ENCODE measurements at regions not wholly inside any gene's neighbourhood (a gene's known extent, or its start where the extent isn't known, plus 50 kb on each side); places are given as distances from the start of the nearest gene placed in this dataset.
"Not testable (repeated sequence)": the region's sequence is repeated elsewhere in the genome, so short reads cannot be mapped to it uniquely, and the experiment has no call there.

DNA sequence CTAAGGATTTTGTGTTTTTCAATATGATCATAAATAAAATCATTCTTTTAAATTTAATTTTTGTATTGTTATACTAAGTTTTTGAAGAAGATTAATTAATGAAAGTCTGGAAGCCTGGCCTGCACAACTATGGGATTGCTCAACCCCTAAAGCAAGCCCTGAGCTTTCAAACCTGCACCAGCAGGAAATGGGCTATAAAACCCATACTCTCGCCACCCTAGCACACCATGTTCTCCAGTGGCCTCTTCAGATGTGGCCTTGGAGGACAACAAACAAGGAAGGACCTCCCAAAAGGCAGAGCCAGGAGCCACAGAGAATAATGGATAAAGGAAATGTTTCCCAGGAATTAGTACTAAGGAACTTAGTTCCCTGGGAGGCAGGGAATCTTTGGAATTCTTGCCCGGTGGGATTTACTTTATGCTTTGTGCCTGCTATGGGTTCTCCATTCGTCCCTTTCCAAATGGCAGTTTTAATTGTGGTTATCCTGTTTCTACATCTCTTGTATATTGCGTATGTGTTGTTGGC, 212.5 kb downstream of the ZFP36L2 start:
- DNase-seq (ENCODE audit: extremely low read depth in 1 of 11, low read depth in 9 of 11, low spot score in 4 of 11), result no peak

- no peak for DNase-seq (ENCODE audit: extremely low read depth in 1 of 11, low read depth in 9 of 11, low spot score in 4 of 11)
These were observed 213.4 kb downstream of the ZFP36L2 start for GRCh38 chr2:43012966-43013365.

DNA sequence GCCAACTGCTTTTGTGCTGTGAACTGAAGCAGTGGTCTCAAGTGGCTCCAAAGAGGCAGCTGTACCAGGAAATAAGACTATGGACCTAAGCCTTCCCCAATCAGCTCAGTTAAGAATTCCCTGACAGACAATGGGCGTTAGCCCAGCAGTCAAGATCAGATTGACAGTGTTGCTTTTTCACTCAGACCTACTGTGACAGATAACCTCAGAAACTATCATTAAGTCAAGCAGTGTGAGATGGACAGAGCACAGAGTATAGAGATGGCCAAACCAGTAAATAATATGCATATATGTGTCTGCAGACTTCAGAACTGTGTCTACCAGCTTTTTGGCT, 215.3 kb downstream of the ZFP36L2 start:
- DNase-seq (ENCODE audit: extremely low read depth in 1 of 11, low read depth in 9 of 11, low spot score in 4 of 11), result no peak

- DNase-seq (ENCODE audit: extremely low read depth in 1 of 11, low read depth in 9 of 11, low spot score in 4 of 11), result no peak
These were observed 215.8 kb downstream of the ZFP36L2 start for GRCh38 chr2:43010438-43011157.

GRCh38 chr2:43009448-43009847, 217.0 kb downstream of the ZFP36L2 start:
- no peak for DNase-seq (ENCODE audit: extremely low read depth in 1 of 11, low read depth in 9 of 11, low spot score in 4 of 11)

DNA sequence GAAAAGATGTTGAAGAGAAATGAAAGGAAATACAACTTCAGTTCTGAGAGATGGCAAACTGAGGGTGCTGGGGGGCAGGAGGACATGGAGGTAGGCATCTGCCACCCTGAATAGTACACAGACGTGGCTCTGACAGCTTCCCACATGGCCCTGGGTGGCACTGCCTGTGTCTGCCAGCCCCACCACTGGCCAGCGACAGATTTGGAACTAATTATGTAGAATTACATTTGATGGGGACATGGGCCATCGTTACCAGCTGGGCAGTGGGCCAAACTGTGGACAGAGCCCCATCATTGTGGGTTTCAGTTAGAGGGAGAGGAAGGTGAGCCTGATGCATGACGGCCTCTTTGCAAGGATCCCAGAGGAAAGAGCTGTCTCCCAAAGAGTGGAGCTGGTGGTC, 216.0 kb upstream of the HAAO start:
- DNase-seq (ENCODE audit: extremely low read depth in 1 of 11, low read depth in 9 of 11, low spot score in 4 of 11), result no peak

GRCh38 chr2:43007901-43008300, 215.5 kb upstream of the HAAO start:
- no peak for DNase-seq (ENCODE audit: extremely low read depth in 1 of 11, low read depth in 9 of 11, low spot score in 4 of 11)

- no peak for DNase-seq (ENCODE audit: extremely low read depth in 1 of 11, low read depth in 9 of 11, low spot score in 4 of 11)
These were observed 214.6 kb upstream of the HAAO start for GRCh38 chr2:43006834-43007543.

DNA sequence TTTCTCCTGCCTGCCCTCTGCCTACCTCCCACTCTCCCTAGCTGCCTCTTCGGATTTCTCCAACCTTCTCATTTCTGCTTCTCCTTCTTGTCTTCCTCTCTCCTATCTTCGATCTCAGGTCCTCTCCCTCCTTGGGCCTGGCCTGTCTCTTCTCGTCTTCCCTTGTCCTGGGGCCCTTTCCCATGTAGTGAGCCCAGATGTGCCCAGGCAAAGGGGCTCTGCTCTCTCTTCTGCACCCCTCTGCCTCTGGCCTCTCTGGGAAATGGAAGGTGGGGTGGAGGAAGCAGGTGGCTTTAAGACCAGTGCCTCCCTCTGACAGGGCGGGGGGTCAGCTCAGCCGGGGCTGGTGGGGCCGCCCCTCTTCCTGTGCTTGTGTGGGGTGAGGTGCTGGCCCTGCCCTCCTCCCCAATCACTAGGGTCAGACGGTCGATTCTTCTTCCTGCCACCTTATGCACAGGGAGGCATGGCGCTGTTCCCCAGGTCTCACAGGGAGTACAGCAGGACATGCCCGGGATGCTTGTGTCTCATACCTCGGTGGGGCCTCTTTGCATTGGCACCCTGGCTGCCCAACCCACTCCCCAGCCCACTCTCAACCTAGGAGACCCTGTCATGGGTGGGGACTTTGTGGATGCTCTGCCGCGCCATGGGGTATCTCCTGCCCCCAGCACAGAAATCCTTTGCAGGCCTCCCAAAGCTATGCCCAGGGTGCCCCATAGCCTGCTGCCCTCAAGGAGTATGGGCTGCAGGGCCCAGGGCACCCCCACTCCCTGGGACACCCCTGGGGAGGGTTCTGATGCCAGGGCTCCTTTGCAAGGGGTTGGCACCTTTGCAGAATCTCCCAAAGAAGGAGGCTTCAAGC, 213.8 kb upstream of the HAAO start:
- DNase-seq (ENCODE audit: extremely low read depth in 1 of 11, low read depth in 9 of 11, low spot score in 4 of 11), result no peak

DNA sequence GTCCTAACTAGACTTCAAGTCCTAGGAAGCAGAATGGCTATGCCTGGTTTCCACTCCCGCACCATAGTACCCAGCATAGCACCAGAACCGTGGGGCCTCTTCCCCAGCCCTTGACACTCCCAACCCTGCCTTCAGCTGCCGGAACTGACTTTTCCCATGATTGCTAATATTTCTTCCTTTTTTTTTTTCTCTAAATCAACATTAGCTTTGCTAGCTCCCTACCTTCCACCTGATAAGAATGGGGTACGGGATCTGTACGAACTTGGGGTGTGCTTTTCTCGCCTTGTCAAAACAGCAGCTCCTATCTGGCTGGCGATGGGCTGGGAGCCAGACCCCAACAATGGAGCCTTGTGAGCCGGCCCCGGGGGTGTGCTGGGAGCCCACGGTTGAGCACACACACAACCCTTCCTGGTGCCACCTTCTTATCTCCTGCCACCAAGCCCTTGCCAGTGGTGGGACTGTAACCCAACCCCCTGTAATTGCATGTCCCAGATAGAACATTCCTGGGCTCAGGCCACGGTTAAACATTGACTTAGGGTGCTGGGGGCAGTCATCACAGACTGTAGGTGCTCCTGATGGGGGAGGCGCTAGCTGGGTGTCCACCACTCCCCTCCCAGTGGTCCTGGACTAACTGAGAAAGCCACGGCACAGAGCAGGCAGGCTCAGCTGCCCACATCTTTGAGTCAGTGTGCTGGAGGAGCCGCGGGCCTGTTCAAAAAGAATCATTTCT, 213.0 kb upstream of the HAAO start:
- DNase-seq (ENCODE audit: extremely low read depth in 1 of 11, low read depth in 9 of 11, low spot score in 4 of 11), result peak in 5 of 11 donors; percentile 32 to 74 (median 51)

DNA sequence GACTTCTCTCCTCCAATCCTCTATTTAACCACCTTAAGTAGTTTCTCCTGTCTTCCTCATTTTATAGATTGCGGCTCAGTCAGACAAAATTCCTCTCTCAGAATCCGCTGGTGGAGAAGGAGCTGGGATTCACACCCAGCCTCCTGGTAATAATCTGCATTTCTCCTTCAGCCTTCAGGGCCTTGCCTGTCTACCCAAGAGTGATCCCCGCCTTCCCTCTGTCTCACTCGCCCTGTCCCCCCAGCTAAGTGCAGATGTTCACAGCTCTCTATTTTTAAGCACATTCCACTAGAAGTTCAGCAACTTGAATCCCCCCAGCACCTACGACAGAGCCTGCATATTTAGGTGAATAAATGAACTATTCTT, 212.5 kb upstream of the HAAO start:
- no peak for DNase-seq (ENCODE audit: extremely low read depth in 1 of 11, low read depth in 9 of 11, low spot score in 4 of 11)

- DNase-seq (ENCODE audit: extremely low read depth in 1 of 11, low read depth in 9 of 11, low spot score in 4 of 11), result not testable (repeated sequence)
These were observed 211.9 kb upstream of the HAAO start for GRCh38 chr2:43004126-43004865.

DNA sequence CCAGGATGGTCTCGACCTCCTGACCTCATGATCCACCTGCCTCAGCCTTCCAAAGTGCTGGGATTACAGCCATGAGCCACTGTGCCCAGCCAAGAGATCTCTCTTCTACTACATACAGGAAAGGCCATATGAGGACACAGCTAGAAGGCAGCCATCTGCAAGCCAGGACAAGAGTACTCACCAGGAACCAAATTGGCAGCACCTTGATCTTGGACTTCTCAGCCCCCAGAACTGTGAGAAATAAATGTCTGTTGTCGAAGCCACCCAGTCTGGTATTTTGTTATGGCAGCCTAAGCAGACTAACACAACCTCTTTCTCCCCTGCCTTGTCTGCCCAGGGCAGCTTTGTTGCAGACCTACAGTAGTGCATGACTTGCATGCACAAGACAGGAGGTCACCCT, 211.3 kb upstream of the HAAO start:
- no peak for DNase-seq (ENCODE audit: extremely low read depth in 1 of 11, low read depth in 9 of 11, low spot score in 4 of 11)

DNA sequence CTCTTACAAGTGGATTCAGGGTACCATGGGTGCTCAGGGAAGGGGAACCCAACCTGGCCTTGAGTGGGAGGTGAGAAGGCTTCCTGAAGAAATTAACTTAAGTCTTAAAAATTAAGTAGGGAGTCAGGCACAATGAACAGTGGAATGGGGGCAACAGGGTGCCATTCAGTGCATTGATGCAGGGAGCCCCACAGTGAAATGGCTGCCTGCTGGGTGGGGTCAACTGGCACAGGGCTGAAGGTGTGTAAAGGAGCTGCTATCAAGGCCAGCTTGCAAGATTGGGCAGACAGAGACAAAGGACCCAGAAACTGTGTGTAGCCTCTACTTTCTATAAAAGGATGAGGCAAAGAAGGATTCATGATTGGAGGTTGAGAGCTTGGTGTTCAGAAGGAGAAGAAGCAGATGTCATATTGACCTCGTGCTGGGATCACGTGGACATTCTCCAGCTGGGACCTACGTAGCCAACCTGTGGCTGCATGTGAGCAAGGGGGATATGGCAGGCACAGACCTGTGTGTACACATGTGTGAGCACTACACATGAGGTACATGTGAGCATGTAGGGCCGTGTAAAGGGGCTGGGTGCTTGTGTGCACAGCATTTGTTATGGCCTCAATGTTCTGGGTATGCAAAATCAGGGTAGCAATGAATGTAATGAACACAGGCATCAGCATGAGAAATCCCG, 209.5 kb upstream of the HAAO start:
- DNase-seq (ENCODE audit: extremely low read depth in 1 of 11, low read depth in 9 of 11, low spot score in 4 of 11), result no peak

DNA sequence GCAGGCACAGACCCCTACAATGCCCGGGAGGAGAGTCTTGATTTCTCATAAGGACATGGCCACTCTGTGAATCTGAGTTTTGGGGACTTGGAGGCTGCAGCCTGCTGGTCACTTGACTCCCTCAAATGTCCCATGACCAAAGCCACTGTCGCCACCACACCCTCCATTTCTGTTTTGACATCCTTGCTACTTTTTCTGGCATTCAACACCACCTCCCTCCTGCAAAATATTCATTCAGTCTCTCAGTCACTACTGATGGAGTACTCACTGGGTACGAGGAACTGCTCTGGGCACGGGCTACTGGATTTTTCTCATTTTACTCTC, 208.6 kb upstream of the HAAO start:
- DNase-seq (ENCODE audit: extremely low read depth in 1 of 11, low read depth in 9 of 11, low spot score in 4 of 11), result no peak

DNA sequence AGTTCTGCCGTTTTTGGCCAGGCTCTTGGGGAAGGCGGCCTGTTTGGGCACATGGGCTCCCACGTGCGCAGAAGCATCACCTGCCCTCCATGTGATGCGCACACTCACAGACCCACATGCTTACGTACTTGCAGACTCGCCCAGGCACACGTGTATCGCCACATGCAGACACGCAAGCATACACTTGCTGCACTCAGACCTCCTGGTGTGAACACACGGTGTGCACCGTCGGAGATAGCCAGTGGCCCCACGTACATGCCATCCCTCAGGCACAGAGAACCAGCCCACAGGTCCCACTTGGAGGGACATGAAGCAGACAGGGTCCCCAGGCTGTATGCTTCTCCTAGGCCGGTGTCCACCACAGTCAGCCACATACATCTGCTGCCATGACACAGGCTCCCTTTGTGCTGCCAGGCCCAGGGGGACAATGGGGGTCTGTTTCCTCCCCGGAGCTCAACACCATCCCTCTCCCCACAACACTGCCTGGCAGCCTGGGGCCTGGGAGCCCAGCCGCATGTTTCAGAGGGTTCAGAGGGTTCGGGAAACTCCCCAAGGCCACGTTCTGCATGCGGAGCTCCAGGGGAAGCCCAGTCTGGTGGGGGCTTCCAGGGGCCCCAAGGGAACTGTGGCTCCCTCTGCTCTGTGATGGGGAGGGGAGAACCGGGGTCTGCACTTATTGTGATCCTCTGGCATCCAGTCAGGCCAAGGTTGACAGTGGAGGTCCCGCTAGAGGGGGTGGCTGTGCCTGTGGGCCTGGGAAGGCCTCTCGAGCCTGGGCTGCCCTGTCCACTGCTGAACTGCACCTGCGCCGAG, 208.1 kb upstream of the HAAO start:
- DNase-seq (ENCODE audit: extremely low read depth in 1 of 11, low read depth in 9 of 11, low spot score in 4 of 11), result no peak

DNA sequence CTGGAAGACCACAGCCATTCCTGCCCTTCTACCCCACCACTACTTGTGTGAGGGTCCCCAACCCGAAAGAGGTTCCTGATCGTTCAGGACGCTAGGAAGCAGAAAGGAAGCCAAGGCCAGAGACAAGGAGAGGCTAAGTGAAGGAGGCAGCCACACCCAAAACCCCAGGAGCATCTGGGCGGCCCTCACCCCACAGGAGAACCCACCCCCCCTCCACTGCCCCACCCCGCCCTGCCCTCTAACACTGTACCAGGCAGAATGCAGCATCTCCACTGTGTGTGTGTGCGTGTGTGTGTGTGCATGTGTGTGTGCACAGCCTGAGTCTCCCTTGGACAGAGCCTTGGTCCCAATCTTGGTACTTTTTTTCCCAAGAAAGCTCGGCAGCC, 207.5 kb upstream of the HAAO start:
- DNase-seq (ENCODE audit: extremely low read depth in 1 of 11, low read depth in 9 of 11, low spot score in 4 of 11), result no peak

Data from renal cortex interstitium (tissue), 11 donors.